Liver (tissue), 3 donors: ENCODE measurements at regions not wholly inside any gene's neighbourhood (a gene's known extent, or its start where the extent isn't known, plus 50 kb on each side); places are given as distances from the start of the nearest gene placed in this dataset.

Experiments
- EGR1 ChIP-seq, 2 donors: IDR thresholded peaks; 2 replicates each; pipeline ENCODE4 v1.6.1; 2016 to 2018; ENCODE audit warnings: antibody characterized with exemption in 2 of 2, low read depth in 2 of 2
- FOXA1 ChIP-seq: IDR thresholded peaks from 2 replicates; pipeline ENCODE4 v1.6.1; 2016; ENCODE audit warnings: antibody characterized with exemption
- GABPA ChIP-seq, 2 donors: IDR thresholded peaks in 1 of 2; conservative IDR thresholded peaks in 1 of 2; 2 replicates each; pipeline ENCODE4 v1.6.1; 2016; ENCODE audit warnings: antibody characterized with exemption in 2 of 2, mild to moderate bottlenecking in 1 of 2, moderate library complexity in 1 of 2
- HNF4G ChIP-seq: IDR thresholded peaks from 2 replicates; pipeline ENCODE4 v1.6.1; 2016; ENCODE audit warnings: antibody characterized with exemption
- JUND ChIP-seq, 2 donors: IDR thresholded peaks; 2 replicates each; pipeline ENCODE4 v1.6.1; 2016; ENCODE audit warnings: antibody characterized with exemption in 2 of 2
- NR2F2 ChIP-seq: IDR thresholded peaks from 2 replicates; pipeline ENCODE4 v1.6.1; 2016; ENCODE audit warnings: antibody characterized with exemption
- RAD21 ChIP-seq, 2 donors: IDR thresholded peaks; 2 replicates each; pipeline ENCODE4 v1.6.1; 2016; ENCODE audit warnings: antibody characterized with exemption in 2 of 2, mild to moderate bottlenecking in 2 of 2
- TAF1 ChIP-seq: conservative IDR thresholded peaks from 2 replicates; pipeline ENCODE4 v1.6.1; 2016; ENCODE audit warnings: antibody characterized with exemption, mild to moderate bottlenecking
- YY1 ChIP-seq: IDR thresholded peaks from 2 replicates; pipeline ENCODE4 v1.6.1; 2016; ENCODE audit warnings: antibody characterized with exemption, mild to moderate bottlenecking
- TF ChIP-seq, protein P1 (sequence below): fragments of 150-350 bp; IDR thresholded peaks from 2 replicates; pipeline ENCODE4 v1.5.1; 2017; ENCODE audit warnings: improper control_type of control experiment, low read depth, low read length; ENCODE audit not compliant: missing input control
- TF ChIP-seq, protein P2 (sequence below): IDR thresholded peaks from 2 replicates; pipeline ENCODE4 v1.6.1; 2016; ENCODE audit warnings: antibody characterized with exemption
- donor health status: healthy.
- donor health status: healthy.

DNA sequence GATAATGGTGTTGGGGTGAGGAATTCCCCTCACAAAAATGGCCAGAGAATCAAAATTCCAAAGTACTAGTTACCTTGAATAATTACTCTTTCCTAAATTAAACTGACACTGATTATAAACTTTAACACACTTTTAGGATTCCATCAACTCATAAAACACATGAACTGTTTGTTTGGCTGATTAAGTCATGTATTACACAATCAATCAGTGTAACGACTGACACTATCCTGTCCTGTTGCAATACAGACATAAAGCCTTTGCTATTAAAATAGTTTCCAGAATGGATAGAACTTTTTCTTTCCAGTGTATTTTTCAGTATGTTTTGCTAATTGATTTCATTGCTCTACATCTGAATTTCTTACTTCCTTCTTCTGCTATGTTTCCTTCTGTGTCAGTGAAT, 1709.4 kb upstream of the RAG2 start:
- TF ChIP-seq TAF1 (no peak), YY1 (no peak), GABPA (IDR thresholded peaks at IDR 0.05 in 1 of 2, conservative IDR thresholded peaks at IDR 0.05 in 1 of 2) (no peak), NR2F2 (no peak), HNF4G (no peak), RAD21 (IDR thresholded peaks at IDR 0.05) (no peak), EGR1 (IDR thresholded peaks at IDR 0.05; ENCODE audit: low read depth in 2 of 2) (no peak), FOXA1 (no peak), JUND (IDR thresholded peaks at IDR 0.05) (no peak)
- TF ChIP-seq, protein P1, sequence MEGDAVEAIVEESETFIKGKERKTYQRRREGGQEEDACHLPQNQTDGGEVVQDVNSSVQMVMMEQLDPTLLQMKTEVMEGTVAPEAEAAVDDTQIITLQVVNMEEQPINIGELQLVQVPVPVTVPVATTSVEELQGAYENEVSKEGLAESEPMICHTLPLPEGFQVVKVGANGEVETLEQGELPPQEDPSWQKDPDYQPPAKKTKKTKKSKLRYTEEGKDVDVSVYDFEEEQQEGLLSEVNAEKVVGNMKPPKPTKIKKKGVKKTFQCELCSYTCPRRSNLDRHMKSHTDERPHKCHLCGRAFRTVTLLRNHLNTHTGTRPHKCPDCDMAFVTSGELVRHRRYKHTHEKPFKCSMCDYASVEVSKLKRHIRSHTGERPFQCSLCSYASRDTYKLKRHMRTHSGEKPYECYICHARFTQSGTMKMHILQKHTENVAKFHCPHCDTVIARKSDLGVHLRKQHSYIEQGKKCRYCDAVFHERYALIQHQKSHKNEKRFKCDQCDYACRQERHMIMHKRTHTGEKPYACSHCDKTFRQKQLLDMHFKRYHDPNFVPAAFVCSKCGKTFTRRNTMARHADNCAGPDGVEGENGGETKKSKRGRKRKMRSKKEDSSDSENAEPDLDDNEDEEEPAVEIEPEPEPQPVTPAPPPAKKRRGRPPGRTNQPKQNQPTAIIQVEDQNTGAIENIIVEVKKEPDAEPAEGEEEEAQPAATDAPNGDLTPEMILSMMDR = no peak
- TF ChIP-seq, protein P2, sequence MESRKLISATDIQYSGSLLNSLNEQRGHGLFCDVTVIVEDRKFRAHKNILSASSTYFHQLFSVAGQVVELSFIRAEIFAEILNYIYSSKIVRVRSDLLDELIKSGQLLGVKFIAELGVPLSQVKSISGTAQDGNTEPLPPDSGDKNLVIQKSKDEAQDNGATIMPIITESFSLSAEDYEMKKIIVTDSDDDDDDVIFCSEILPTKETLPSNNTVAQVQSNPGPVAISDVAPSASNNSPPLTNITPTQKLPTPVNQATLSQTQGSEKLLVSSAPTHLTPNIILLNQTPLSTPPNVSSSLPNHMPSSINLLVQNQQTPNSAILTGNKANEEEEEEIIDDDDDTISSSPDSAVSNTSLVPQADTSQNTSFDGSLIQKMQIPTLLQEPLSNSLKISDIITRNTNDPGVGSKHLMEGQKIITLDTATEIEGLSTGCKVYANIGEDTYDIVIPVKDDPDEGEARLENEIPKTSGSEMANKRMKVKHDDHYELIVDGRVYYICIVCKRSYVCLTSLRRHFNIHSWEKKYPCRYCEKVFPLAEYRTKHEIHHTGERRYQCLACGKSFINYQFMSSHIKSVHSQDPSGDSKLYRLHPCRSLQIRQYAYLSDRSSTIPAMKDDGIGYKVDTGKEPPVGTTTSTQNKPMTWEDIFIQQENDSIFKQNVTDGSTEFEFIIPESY = no peak
